ENCODE measurements at regions not wholly inside any gene's neighbourhood (a gene's known extent, or its start where the extent isn't known, plus 50 kb on each side); places are given as distances from the start of the nearest gene placed in this dataset.

GRCh38 chr18:39759926-39760325 lies 2194.3 kb upstream of the CELF4 start:
- no peak for DNase-seq

- DNase-seq, result no peak
These were observed 2187.6 kb upstream of the CELF4 start for GRCh38 chr18:39753178-39753577.

- DNase-seq, result no peak
These were observed 2186.8 kb upstream of the CELF4 start for GRCh38 chr18:39752351-39752750.

GRCh38 chr18:39751921-39752320 lies 2186.3 kb upstream of the CELF4 start:
- DNase-seq, result no peak

GRCh38 chr18:39751161-39751560 lies 2185.6 kb upstream of the CELF4 start:
- no peak for DNase-seq

GRCh38 chr18:39749154-39749553 lies 2183.6 kb upstream of the CELF4 start:
- no peak for DNase-seq

GRCh38 chr18:39748727-39749126 lies 2183.1 kb upstream of the CELF4 start:
- no peak for DNase-seq

GRCh38 chr18:39746201-39746600 lies 2180.6 kb upstream of the CELF4 start:
- no peak for DNase-seq

GRCh38 chr18:39743463-39743862 lies 2177.9 kb upstream of the CELF4 start:
- DNase-seq, result no peak

- DNase-seq, result no peak
These were observed 2176.3 kb upstream of the CELF4 start for GRCh38 chr18:39741755-39742466.

- DNase-seq, result no peak
These were observed 2172.3 kb upstream of the CELF4 start for GRCh38 chr18:39737869-39738268.

GRCh38 chr18:39732918-39733317 lies 2167.3 kb upstream of the CELF4 start:
- DNase-seq, result no peak

GRCh38 chr18:39730606-39731005 lies 2165.0 kb upstream of the CELF4 start:
- no peak for DNase-seq

GRCh38 chr18:39724652-39725051 lies 2159.1 kb upstream of the CELF4 start:
- no peak for DNase-seq

GRCh38 chr18:39721712-39722111 lies 2156.1 kb upstream of the CELF4 start:
- no peak for DNase-seq

- DNase-seq, result no peak
These were observed 2148.4 kb upstream of the CELF4 start for GRCh38 chr18:39713961-39714360.

GRCh38 chr18:39711701-39712100 lies 2146.1 kb upstream of the CELF4 start:
- DNase-seq, result no peak

- no peak for DNase-seq
These were observed 2139.8 kb upstream of the CELF4 start for GRCh38 chr18:39705362-39705761.

GRCh38 chr18:39702888-39703287 lies 2137.3 kb upstream of the CELF4 start:
- no peak for DNase-seq

- DNase-seq, result no peak
These were observed 2136.2 kb upstream of the CELF4 start for GRCh38 chr18:39701839-39702238.

- DNase-seq, result no peak
These were observed 2135.6 kb upstream of the CELF4 start for GRCh38 chr18:39701055-39701783.

- no peak for DNase-seq
These were observed 2133.9 kb upstream of the CELF4 start for GRCh38 chr18:39699340-39699964.

GRCh38 chr18:39698436-39698835 lies 2132.8 kb upstream of the CELF4 start:
- DNase-seq, result no peak

- no peak for DNase-seq
These were observed 2127.8 kb upstream of the CELF4 start for GRCh38 chr18:39693359-39693758.

All from activated effector memory CD4-positive, alpha-beta T cell treated with anti-CD3 and anti-CD28 coated beads, Interleukin-2, amount 50 U/mL, for 16 hours (primary cell).